Gastrocnemius medialis (tissue), 4 donors: ENCODE measurements at regions not wholly inside any gene's neighbourhood (a gene's known extent, or its start where the extent isn't known, plus 50 kb on each side); places are given as distances from the start of the nearest gene placed in this dataset.

Experiments used
- POLR2A ChIP-seq, 2 donors: fragments of 450-650 bp; IDR thresholded peaks; one replicate each; pipeline ENCODE4 v1.6.1; 2017; ENCODE audit warnings: antibody characterized with exemption in 2 of 2, mild to moderate bottlenecking in 2 of 2, moderate library complexity in 2 of 2
- TF ChIP-seq, protein P1 (sequence below), 5 experiments: fragments of 450-650 bp in 3 of 5; fragments of 200-600 bp in 2 of 5; sonication (generic) in 2 of 5; IDR thresholded peaks in 4 of 5; conservative IDR thresholded peaks in 1 of 5; 1 replicate in 4 of 5; 2 replicates in 1 of 5; pipeline ENCODE4 v1.5.1; 2016 to 2019; ENCODE audit warnings: antibody characterized with exemption in 5 of 5, mild to moderate bottlenecking in 3 of 5, moderate library complexity in 3 of 5

GRCh38 chr21:38888991-38889561, 83.3 kb downstream of the ETS2 start:
- TF ChIP-seq, protein P1, sequence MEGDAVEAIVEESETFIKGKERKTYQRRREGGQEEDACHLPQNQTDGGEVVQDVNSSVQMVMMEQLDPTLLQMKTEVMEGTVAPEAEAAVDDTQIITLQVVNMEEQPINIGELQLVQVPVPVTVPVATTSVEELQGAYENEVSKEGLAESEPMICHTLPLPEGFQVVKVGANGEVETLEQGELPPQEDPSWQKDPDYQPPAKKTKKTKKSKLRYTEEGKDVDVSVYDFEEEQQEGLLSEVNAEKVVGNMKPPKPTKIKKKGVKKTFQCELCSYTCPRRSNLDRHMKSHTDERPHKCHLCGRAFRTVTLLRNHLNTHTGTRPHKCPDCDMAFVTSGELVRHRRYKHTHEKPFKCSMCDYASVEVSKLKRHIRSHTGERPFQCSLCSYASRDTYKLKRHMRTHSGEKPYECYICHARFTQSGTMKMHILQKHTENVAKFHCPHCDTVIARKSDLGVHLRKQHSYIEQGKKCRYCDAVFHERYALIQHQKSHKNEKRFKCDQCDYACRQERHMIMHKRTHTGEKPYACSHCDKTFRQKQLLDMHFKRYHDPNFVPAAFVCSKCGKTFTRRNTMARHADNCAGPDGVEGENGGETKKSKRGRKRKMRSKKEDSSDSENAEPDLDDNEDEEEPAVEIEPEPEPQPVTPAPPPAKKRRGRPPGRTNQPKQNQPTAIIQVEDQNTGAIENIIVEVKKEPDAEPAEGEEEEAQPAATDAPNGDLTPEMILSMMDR (IDR thresholded peaks at IDR 0.05 in 4 of 5, conservative IDR thresholded peaks at IDR 0.05 in 1 of 5), result no peak
- no peak for TF ChIP-seq POLR2A (IDR thresholded peaks at IDR 0.05)
